GM12864 (cell line): ENCODE measurements at regions not wholly inside any gene's neighbourhood (a gene's known extent, or its start where the extent isn't known, plus 50 kb on each side); places are given as distances from the start of the nearest gene placed in this dataset.

Source experiments
- DNase-seq: peaks from one replicate; pipeline ENCODE4 v3.0.0-alpha.2; 2011; ENCODE audit warnings: low read depth
- H3K4me3 ChIP-seq: 2 replicates; pipeline ENCODE4 v1.5.1; 2011; ENCODE audit warnings: mild to moderate bottlenecking, low read depth, low read length, control low read depth
- CTCF ChIP-seq: IDR thresholded peaks from 2 replicates; pipeline ENCODE4 v1.5.1; 2011; ENCODE audit warnings: low read depth, mild to moderate bottlenecking, moderate library complexity, low read length, control low read depth, inconsistent platforms; ENCODE audit errors: missing control alignments

GRCh38 chr2:175834477-175834876, 167.6 kb downstream of the LNPK start:
- DNase-seq: no peak
- H3K4me3 ChIP-seq: no peak overlapping the region
- no peak for TF ChIP-seq CTCF

- no peak for DNase-seq
- TF ChIP-seq CTCF: no peak
- no peak overlapping the region for H3K4me3 ChIP-seq
These were observed 169.2 kb downstream of the LNPK start for GRCh38 chr2:175832866-175833265.

GRCh38 chr2:175829741-175830140, 172.3 kb downstream of the LNPK start:
- no peak overlapping the region for H3K4me3 ChIP-seq
- no peak for DNase-seq
- no peak for TF ChIP-seq CTCF

GRCh38 chr2:175827856-175828255, 174.2 kb downstream of the LNPK start:
- no peak for DNase-seq
- no peak overlapping the region for H3K4me3 ChIP-seq
- TF ChIP-seq CTCF: no peak

GRCh38 chr2:175824243-175824642, 177.8 kb downstream of the LNPK start:
- DNase-seq: no peak
- H3K4me3 ChIP-seq: no peak overlapping the region
- no peak for TF ChIP-seq CTCF

GRCh38 chr2:175823707-175824073, 178.4 kb downstream of the LNPK start:
- TF ChIP-seq CTCF: no peak
- DNase-seq: no peak
- no peak overlapping the region for H3K4me3 ChIP-seq

- no peak overlapping the region for H3K4me3 ChIP-seq
- no peak for DNase-seq
- no peak for TF ChIP-seq CTCF
These were observed 178.9 kb downstream of the LNPK start for GRCh38 chr2:175823002-175823706.
